ENCODE measurements at regions not wholly inside any gene's neighbourhood (a gene's known extent, or its start where the extent isn't known, plus 50 kb on each side); places are given as distances from the start of the nearest gene placed in this dataset.

GRCh38 chr1:96492236-96492635, 229.3 kb upstream of the PTBP2 start:
- H3K9me3 ChIP-seq (ENCODE audit: control insufficient read depth, insufficient read depth, low read depth, low read length) = no peaks in the 10 kb centered on the region
- POLR2A ChIA-PET = no interaction called here
- TF ChIP-seq ZNF24 (tag by site-specific recombination; IDR thresholded peaks at IDR 0.05) (no peak), ZNF2 (tag by site-specific recombination; IDR thresholded peaks at IDR 0.05) (no peak), ZNF121 (tag by site-specific recombination; IDR thresholded peaks at IDR 0.05) (no peak), ZBTB1 (tag by site-specific recombination; IDR thresholded peaks at IDR 0.05) (no peak), ZNF624 (tag by site-specific recombination; IDR thresholded peaks at IDR 0.05) (no peak), ZNF248 (tag by site-specific recombination; IDR thresholded peaks at IDR 0.05) (no peak), ZNF140 (tag by site-specific recombination; IDR thresholded peaks at IDR 0.05) (no peak), ZBTB8A (tag by site-specific recombination; IDR thresholded peaks at IDR 0.05) (no peak), ZNF654 (tag by site-specific recombination; IDR thresholded peaks at IDR 0.05; ENCODE audit: low read depth) (no peak), ZNF555 (tag by site-specific recombination; conservative IDR thresholded peaks at IDR 0.05) (no peak), PATZ1 (tag by site-specific recombination; IDR thresholded peaks at IDR 0.05) (no peak), ZBTB48 (tag by site-specific recombination; IDR thresholded peaks at IDR 0.05) (no peak), SALL2 (tag by site-specific recombination; IDR thresholded peaks at IDR 0.05; ENCODE audit: borderline replicate concordance) (no peak), ZNF660 (tag by site-specific recombination; IDR thresholded peaks at IDR 0.05) (no peak), ZFHX2 (tag by site-specific recombination; conservative IDR thresholded peaks at IDR 0.05) (no peak), ZNF561 (tag by site-specific recombination; IDR thresholded peaks at IDR 0.05; ENCODE audit: borderline replicate concordance) (no peak), ZNF48 (tag by site-specific recombination; IDR thresholded peaks at IDR 0.05) (no peak)
- TF ChIP-seq, protein P1, sequence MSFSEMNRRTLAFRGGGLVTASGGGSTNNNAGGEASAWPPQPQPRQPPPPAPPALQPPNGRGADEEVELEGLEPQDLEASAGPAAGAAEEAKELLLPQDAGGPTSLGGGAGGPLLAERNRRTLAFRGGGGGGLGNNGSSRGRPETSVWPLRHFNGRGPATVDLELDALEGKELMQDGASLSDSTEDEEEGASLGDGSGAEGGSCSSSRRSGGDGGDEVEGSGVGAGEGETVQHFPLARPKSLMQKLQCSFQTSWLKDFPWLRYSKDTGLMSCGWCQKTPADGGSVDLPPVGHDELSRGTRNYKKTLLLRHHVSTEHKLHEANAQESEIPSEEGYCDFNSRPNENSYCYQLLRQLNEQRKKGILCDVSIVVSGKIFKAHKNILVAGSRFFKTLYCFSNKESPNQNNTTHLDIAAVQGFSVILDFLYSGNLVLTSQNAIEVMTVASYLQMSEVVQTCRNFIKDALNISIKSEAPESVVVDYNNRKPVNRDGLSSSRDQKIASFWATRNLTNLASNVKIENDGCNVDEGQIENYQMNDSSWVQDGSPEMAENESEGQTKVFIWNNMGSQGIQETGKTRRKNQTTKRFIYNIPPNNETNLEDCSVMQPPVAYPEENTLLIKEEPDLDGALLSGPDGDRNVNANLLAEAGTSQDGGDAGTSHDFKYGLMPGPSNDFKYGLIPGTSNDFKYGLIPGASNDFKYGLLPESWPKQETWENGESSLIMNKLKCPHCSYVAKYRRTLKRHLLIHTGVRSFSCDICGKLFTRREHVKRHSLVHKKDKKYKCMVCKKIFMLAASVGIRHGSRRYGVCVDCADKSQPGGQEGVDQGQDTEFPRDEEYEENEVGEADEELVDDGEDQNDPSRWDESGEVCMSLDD (tag by site-specific recombination; IDR thresholded peaks at IDR 0.05) = no peak
- H3K27ac ChIP-seq (ENCODE audit: extremely low read depth, low read depth, low read length) = no peak overlapping the region
- H3K36me3 ChIP-seq (ENCODE audit: control insufficient read depth in 2 of 2, insufficient read depth in 1 of 2, low read length in 2 of 2) = no peaks in the 10 kb centered on the region
- CTCF ChIA-PET = no interaction called here
- H3K4me1 ChIP-seq (ENCODE audit: control insufficient read depth, insufficient read depth, low read length) = no peaks in the 10 kb centered on the region; the same call in 1 of the 2 replicates
- no peak overlapping the region for H3K4me3 ChIP-seq (ENCODE audit: low read depth, low read length)

DNA sequence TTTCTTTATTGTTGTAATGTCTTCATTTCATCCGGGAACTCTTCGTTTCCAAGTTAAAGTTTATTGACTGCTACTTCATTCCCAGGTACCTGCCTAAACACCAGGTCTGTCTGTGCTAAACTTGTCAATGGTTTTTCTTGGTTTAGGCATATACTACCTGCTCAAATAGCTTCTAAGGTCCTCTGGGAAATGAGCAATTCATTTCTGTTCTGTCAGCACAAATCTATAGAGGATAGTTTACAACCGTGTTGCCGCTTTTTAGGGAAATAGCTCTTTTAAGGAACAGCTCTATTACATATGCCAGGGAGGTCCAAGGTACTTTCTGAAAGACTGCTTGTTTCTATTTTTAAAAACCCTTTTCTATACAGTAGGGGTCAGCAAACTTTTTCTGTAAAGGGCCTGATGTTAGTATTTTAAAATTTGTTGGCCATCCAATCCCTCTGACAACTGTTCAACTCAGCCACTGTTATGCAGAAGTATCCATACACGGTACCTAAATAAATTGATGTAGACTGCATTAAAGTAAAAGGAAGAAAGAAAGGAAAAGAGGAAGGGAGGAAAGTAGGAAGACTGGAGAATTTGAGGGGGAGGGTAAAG, 222.7 kb upstream of the PTBP2 start:
- no peaks in the 10 kb centered on the region for H3K36me3 ChIP-seq (ENCODE audit: control insufficient read depth in 2 of 2, insufficient read depth in 1 of 2, low read length in 2 of 2)
- TF ChIP-seq, protein P2, sequence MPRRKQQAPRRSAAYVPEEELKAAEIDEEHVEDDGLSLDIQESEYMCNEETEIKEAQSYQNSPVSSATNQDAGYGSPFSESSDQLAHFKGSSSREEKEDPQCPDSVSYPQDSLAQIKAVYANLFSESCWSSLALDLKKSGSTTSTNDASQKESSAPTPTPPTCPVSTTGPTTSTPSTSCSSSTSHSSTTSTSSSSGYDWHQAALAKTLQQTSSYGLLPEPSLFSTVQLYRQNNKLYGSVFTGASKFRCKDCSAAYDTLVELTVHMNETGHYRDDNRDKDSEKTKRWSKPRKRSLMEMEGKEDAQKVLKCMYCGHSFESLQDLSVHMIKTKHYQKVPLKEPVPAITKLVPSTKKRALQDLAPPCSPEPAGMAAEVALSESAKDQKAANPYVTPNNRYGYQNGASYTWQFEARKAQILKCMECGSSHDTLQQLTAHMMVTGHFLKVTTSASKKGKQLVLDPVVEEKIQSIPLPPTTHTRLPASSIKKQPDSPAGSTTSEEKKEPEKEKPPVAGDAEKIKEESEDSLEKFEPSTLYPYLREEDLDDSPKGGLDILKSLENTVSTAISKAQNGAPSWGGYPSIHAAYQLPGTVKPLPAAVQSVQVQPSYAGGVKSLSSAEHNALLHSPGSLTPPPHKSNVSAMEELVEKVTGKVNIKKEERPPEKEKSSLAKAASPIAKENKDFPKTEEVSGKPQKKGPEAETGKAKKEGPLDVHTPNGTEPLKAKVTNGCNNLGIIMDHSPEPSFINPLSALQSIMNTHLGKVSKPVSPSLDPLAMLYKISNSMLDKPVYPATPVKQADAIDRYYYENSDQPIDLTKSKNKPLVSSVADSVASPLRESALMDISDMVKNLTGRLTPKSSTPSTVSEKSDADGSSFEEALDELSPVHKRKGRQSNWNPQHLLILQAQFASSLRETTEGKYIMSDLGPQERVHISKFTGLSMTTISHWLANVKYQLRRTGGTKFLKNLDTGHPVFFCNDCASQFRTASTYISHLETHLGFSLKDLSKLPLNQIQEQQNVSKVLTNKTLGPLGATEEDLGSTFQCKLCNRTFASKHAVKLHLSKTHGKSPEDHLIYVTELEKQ (tag by site-specific recombination; IDR thresholded peaks at IDR 0.05; ENCODE audit: borderline replicate concordance) = no peak
- TF ChIP-seq ZNF362 (tag by site-specific recombination; IDR thresholded peaks at IDR 0.05) (no peak), ZNF10 (tag by site-specific recombination; IDR thresholded peaks at IDR 0.05) (no peak), ZNF175 (tag by site-specific recombination; IDR thresholded peaks at IDR 0.05) (no peak), ZNF302 (tag by site-specific recombination; IDR thresholded peaks at IDR 0.05; ENCODE audit: low read depth) (no peak)
- TF ChIP-seq, protein P3, sequence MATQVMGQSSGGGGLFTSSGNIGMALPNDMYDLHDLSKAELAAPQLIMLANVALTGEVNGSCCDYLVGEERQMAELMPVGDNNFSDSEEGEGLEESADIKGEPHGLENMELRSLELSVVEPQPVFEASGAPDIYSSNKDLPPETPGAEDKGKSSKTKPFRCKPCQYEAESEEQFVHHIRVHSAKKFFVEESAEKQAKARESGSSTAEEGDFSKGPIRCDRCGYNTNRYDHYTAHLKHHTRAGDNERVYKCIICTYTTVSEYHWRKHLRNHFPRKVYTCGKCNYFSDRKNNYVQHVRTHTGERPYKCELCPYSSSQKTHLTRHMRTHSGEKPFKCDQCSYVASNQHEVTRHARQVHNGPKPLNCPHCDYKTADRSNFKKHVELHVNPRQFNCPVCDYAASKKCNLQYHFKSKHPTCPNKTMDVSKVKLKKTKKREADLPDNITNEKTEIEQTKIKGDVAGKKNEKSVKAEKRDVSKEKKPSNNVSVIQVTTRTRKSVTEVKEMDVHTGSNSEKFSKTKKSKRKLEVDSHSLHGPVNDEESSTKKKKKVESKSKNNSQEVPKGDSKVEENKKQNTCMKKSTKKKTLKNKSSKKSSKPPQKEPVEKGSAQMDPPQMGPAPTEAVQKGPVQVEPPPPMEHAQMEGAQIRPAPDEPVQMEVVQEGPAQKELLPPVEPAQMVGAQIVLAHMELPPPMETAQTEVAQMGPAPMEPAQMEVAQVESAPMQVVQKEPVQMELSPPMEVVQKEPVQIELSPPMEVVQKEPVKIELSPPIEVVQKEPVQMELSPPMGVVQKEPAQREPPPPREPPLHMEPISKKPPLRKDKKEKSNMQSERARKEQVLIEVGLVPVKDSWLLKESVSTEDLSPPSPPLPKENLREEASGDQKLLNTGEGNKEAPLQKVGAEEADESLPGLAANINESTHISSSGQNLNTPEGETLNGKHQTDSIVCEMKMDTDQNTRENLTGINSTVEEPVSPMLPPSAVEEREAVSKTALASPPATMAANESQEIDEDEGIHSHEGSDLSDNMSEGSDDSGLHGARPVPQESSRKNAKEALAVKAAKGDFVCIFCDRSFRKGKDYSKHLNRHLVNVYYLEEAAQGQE (tag by site-specific recombination; IDR thresholded peaks at IDR 0.05) = no peak
- H3K4me1 ChIP-seq (ENCODE audit: control insufficient read depth, insufficient read depth, low read length) = no peaks in the 10 kb centered on the region
- no peak overlapping the region for H3K4me3 ChIP-seq (ENCODE audit: low read depth, low read length)
- CTCF ChIA-PET = no interaction called here
- POLR2A ChIA-PET = no interaction called here
- H3K27ac ChIP-seq (ENCODE audit: extremely low read depth, low read depth, low read length) = no peak overlapping the region
- no peaks in the 10 kb centered on the region for H3K9me3 ChIP-seq (ENCODE audit: control insufficient read depth, insufficient read depth, low read depth, low read length)

All from HEK293 (cell line).